Chondrocyte (in vitro differentiated cells): ENCODE measurements at regions not wholly inside any gene's neighbourhood (a gene's known extent, or its start where the extent isn't known, plus 50 kb on each side); places are given as distances from the start of the nearest gene placed in this dataset.

Source experiments
- DNase-seq: peaks from one replicate; pipeline ENCODE4 v3.0.0; 2021; ENCODE audit warnings: mixed read lengths, low spot score
- H3K27ac Mint-ChIP-seq: one replicate; pipeline ENCODE4 v1.8.0; 2021; ENCODE audit warnings: mild to moderate bottlenecking, moderate library complexity, mixed read lengths; ENCODE audit not compliant: unreplicated experiment
- H3K27me3 Mint-ChIP-seq: 2 replicates; pipeline ENCODE4 v1.8.0; 2021; ENCODE audit warnings: low read depth, mixed read lengths
- H3K36me3 Mint-ChIP-seq: 2 replicates; pipeline ENCODE4 v1.8.0; 2021; ENCODE audit warnings: low read depth, mixed read lengths
- H3K4me1 Mint-ChIP-seq: 2 replicates; pipeline ENCODE4 v1.8.0; 2021; ENCODE audit warnings: low read depth, mild to moderate bottlenecking, mixed read lengths
- H3K4me3 Mint-ChIP-seq: one replicate; pipeline ENCODE4 v1.8.0; 2021; ENCODE audit warnings: mild to moderate bottlenecking, moderate library complexity, mixed read lengths; ENCODE audit not compliant: unreplicated experiment
- H3K9me3 Mint-ChIP-seq: 2 replicates; pipeline ENCODE4 v1.8.0; 2021; ENCODE audit warnings: low read depth, mixed read lengths
- CTCF ChIP-seq: fragments of 200-600 bp; sonication (generic); IDR thresholded peaks from 2 replicates; pipeline ENCODE4 v1.5.0; 2021; ENCODE audit warnings: antibody characterized with exemption, mild to moderate bottlenecking, moderate library complexity

- H3K36me3 Mint-ChIP-seq = no peaks in the 10 kb centered on the region
- H3K4me1 Mint-ChIP-seq = no peaks in the 10 kb centered on the region
- H3K9me3 Mint-ChIP-seq = no peaks in the 10 kb centered on the region
- H3K27ac Mint-ChIP-seq = no peak overlapping the region
- no peak for DNase-seq
- no peak for TF ChIP-seq CTCF
- H3K27me3 Mint-ChIP-seq = no peaks in the 10 kb centered on the region
- H3K4me3 Mint-ChIP-seq = no peak overlapping the region
Measured at GRCh38 chr4:177605252-177605651, 163.0 kb upstream of the AGA start.

DNA sequence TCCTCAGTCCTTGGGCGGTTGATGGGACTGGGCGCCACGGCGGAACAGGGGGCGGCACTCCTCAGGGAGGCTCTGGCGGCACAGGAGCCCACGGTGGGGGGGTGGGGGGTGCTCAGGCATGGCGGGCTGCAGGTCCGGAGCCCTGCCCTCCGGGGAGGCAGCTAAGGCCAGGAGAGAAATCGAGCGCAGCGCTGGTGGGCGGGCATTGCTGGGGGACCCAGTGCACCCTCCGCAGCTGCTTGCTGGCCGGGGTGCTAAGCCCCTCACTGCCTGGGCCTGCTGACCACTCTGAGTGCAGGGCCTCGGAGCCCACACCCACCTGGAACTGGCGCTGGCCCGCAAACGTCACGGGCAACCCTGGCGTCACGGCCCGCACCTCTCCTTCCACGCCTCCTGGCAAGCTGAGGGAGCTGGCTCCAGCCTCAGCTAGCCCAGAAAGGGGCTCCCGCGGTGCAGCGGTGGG is 164.9 kb upstream of the AGA start:
- peaks cover 3% of the 10 kb centered on the region for H3K27me3 Mint-ChIP-seq
- no peaks in the 10 kb centered on the region for H3K4me1 Mint-ChIP-seq
- no peak overlapping the region for H3K4me3 Mint-ChIP-seq
- no peaks in the 10 kb centered on the region for H3K36me3 Mint-ChIP-seq
- no peak for TF ChIP-seq CTCF
- H3K9me3 Mint-ChIP-seq = no peaks in the 10 kb centered on the region
- no peak for DNase-seq
- no peak overlapping the region for H3K27ac Mint-ChIP-seq

DNA sequence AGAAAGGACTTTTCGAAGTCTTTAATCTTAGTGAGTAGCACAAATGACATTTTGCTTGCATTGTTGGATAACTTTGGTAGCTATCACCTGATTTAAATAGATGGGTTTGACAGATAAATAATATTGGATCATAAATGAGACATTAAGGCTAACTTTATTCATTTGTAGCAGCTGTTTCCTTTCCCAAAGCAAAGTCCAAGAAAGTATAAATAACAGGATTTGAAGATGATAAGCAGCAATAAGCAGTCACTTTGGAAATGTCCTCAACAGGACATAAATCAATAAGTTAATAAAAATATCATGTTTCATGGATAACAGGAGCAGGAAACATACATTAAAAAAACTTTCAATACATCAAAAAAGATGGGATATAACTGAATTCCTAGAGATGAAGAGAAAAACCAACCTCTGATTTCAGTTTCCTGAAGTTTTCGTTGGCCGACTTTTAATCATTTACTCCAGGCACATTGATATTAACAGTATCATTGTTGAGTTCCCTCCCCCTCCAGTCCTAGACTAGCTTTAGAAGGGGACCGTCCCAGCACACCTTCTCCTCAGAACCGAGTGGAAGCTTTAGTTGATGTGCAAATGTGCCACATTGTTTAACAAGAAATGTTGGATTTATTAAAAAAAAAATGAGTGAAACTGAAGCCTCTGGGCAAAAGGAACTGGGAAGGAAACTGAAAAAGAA is 169.9 kb upstream of the AGA start:
- Mint-ChIP-seq H3K27ac (no peak overlapping the region), H3K36me3 (no peaks in the 10 kb centered on the region), H3K4me3 (no peak overlapping the region), H3K9me3 (no peaks in the 10 kb centered on the region), H3K4me1 (no peaks in the 10 kb centered on the region), H3K27me3 (peaks cover 20% of the 10 kb centered on the region)
- no peak for TF ChIP-seq CTCF
- DNase-seq = no peak

DNA sequence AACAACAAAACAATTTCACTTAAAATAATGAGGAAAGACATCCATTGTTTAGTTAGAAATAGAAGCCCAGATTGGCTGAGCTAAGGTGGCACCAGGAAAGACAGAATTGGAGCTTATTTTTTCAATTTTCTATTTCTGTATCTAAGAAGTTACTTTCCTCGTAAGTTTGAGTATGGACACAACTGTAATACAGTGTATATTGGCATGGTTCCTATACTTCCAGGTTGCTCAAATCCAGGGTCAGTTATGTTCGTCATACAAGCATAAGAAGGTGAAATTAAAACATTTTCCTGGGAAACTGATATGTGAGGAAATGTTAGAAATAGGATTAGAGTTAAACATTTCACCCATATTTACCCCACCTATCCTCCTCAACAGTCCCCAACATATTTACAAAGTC is 170.4 kb upstream of the AGA start:
- DNase-seq = no peak
- H3K27ac Mint-ChIP-seq = no peak overlapping the region
- no peaks in the 10 kb centered on the region for H3K36me3 Mint-ChIP-seq
- no peaks in the 10 kb centered on the region for H3K4me1 Mint-ChIP-seq
- H3K4me3 Mint-ChIP-seq = no peak overlapping the region
- TF ChIP-seq CTCF = no peak
- H3K27me3 Mint-ChIP-seq = peaks cover 20% of the 10 kb centered on the region
- H3K9me3 Mint-ChIP-seq = no peaks in the 10 kb centered on the region

GRCh38 chr4:177632481-177632880 is 190.2 kb upstream of the AGA start:
- peaks cover 3% of the 10 kb centered on the region for H3K4me1 Mint-ChIP-seq
- H3K36me3 Mint-ChIP-seq = no peaks in the 10 kb centered on the region
- no peak for TF ChIP-seq CTCF
- peaks cover 4% of the 10 kb centered on the region for H3K27me3 Mint-ChIP-seq
- H3K4me3 Mint-ChIP-seq = no peak overlapping the region
- DNase-seq = no peak
- H3K27ac Mint-ChIP-seq = no peak overlapping the region
- H3K9me3 Mint-ChIP-seq = peaks cover 6% of the 10 kb centered on the region
